ENCODE measurements at regions not wholly inside any gene's neighbourhood (a gene's known extent, or its start where the extent isn't known, plus 50 kb on each side); places are given as distances from the start of the nearest gene placed in this dataset.
A peak's percentile ranks its signal among the peaks of the same experiment; 100 is the strongest.

DNA sequence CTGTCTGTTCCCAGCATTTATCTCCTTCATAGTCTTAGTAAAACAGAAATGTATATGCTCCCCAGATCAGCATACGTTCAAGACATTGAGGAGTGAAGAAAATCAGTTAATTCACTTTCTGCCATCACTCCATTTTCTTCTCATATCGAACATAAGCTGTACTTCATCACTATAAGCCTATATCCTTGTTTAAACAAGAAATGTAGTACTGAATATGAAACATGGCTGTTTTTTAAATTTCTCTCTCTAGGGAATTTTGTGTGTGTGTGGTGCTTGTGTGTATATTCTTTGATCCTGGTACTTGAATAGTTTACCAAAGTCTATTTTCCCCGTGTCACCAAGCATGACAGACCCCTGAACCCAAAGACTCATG is 107.1 kb downstream of the HFE start:
- DNase-seq (ENCODE audit: low read depth, low spot score), result no peak
- TF ChIP-seq, protein P1, sequence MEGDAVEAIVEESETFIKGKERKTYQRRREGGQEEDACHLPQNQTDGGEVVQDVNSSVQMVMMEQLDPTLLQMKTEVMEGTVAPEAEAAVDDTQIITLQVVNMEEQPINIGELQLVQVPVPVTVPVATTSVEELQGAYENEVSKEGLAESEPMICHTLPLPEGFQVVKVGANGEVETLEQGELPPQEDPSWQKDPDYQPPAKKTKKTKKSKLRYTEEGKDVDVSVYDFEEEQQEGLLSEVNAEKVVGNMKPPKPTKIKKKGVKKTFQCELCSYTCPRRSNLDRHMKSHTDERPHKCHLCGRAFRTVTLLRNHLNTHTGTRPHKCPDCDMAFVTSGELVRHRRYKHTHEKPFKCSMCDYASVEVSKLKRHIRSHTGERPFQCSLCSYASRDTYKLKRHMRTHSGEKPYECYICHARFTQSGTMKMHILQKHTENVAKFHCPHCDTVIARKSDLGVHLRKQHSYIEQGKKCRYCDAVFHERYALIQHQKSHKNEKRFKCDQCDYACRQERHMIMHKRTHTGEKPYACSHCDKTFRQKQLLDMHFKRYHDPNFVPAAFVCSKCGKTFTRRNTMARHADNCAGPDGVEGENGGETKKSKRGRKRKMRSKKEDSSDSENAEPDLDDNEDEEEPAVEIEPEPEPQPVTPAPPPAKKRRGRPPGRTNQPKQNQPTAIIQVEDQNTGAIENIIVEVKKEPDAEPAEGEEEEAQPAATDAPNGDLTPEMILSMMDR (IDR thresholded peaks at IDR 0.05; ENCODE audit: insufficient read depth, low read length, missing control alignments), result no peak
- H3K4me3 ChIP-seq (ENCODE audit: low read depth, low read length), result no peak overlapping the region
- ChIA-PET CTCF (interaction anchor here (0.9 to 3.2 kb wide), 5 partner anchors 10 to 168 kb away, joined by 3 to 12 read pairs (median 6); a partner anchor contains a TSS), POLR2A (interaction anchor here (6.5 to 6.8 kb wide), 2 partner anchors 11 to 22 kb away, joined by 63 to 139 read pairs; a partner anchor contains a TSS)

GRCh38 chr6:26194816-26195375 is 107.7 kb downstream of the HFE start:
- DNase-seq (ENCODE audit: low read depth, low spot score), result no peak
- CTCF ChIA-PET, result interaction anchor here (0.9 to 3.2 kb wide), 6 partner anchors 11 to 168 kb away, joined by 3 to 12 read pairs (median 5); a partner anchor contains a TSS
- POLR2A ChIA-PET, result interaction anchor here (0.6 to 6.8 kb wide), 7 partner anchors 11 to 139 kb away, joined by 3 to 139 read pairs (median 63); a partner anchor contains a TSS
- H3K4me3 ChIP-seq (ENCODE audit: low read depth, low read length), result peak overlapping the region; percentile 85
- TF ChIP-seq, protein P1 (IDR thresholded peaks at IDR 0.05; ENCODE audit: insufficient read depth, low read length, missing control alignments), result no peak

GRCh38 chr6:26195376-26195923 is 108.2 kb downstream of the HFE start:
- TF ChIP-seq, protein P1 (IDR thresholded peaks at IDR 0.05; ENCODE audit: insufficient read depth, low read length, missing control alignments), result no peak
- ChIA-PET POLR2A (interaction anchor here (0.6 to 6.8 kb wide), 8 partner anchors 12 to 169 kb away, joined by 3 to 139 read pairs (median 36); a partner anchor contains a TSS), CTCF (interaction anchor here (1.2 to 3.2 kb wide), 2 partner anchors 11 to 22 kb away, joined by 4 to 12 read pairs; a partner anchor contains a TSS)
- H3K4me3 ChIP-seq (ENCODE audit: low read depth, low read length), result peak overlapping the region; percentile 85
- DNase-seq (ENCODE audit: low read depth, low spot score), result peak; percentile 88

DNA sequence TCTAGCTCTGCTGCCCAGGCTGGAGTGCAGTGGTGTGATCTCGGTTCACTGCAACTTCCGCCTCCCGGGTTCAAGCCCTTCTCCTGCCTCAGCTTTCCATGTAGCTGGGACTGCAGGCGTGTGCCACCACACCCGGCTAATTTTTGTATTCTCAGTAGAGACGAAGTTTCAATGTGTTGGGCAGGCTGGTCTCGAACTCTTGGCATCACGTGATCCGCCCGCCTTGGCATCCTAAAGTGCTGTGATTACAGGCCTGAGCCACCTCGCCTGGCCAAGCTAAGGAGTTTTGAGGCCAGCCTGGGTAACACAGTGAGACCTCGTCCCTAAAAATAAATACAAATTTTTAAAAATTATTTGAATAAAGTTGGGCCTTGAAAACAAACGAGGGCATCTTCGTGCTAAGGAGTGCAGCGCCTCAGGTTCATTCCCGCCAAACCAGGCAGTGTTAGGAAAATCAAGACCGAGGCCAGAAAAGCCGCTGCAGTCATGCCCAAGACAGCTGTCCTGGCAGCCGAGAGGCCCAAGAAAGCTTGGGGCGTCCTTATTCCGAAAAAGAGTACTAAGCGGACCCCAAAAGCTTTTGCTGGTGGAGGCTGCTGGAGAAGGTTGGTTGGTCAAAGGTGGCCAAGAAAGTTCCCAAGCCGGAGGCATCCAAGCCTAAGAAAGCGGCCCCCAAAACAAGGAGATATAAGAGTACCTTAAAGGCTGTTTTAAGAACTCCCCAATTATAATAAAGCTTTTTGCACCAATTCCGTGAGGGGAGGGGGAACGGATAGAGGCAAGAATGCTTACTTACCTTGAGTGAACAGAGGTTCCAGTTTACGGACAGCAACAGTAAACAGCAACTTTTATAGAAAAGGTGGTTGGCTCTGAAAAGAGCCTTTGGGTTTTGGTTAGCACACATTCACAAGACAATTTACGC is 109.0 kb downstream of the HFE start:
- ChIA-PET CTCF (interaction anchor here (1.2 to 3.8 kb wide), 6 partner anchors 9 to 399 kb away, joined by 4 to 21 read pairs (median 4); a partner anchor contains a TSS), POLR2A (interaction anchor here (0.8 to 6.8 kb wide), 14 partner anchors 8 to 1697 kb away, joined by 3 to 139 read pairs (median 9); a partner anchor contains a TSS)
- no peak for DNase-seq (ENCODE audit: low read depth, low spot score)
- peak overlapping the region; percentile 85 for H3K4me3 ChIP-seq (ENCODE audit: low read depth, low read length)
- TF ChIP-seq, protein P1 (IDR thresholded peaks at IDR 0.05; ENCODE audit: insufficient read depth, low read length, missing control alignments), result no peak

DNA sequence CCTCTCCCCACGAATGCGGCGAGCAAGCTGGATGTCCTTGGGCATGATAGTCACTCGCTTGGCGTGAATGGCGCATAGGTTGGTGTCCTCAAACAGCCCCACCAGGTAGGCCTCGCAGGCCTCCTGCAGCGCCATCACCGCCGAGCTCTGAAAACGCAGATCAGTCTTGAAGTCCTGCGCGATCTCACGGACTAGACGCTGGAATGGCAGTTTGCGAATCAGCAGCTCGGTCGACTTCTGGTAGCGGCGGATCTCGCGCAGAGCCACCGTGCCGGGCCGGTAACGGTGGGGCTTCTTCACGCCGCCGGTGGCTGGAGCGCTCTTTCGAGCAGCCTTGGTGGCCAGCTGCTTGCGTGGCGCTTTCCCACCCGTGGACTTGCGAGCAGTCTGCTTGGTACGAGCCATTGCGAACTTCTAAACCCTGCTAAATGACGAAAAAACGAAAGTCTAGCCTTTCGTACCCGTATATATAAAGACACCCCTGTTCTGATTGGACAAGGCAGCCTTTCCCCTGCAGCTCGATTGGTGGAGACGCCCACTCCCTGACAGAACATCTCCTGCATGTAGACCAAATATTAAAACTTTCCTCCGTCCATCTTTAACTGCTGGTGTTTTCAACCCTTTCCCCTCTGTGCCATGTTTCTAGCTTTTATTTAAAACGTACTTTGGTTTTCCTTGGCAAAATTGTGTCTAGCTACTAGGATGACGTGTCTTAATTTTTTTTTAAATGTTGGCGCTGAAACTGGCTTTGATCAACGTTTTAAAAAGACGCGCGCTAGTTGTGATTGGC is 109.8 kb downstream of the HFE start:
- TF ChIP-seq, protein P1 (IDR thresholded peaks at IDR 0.05; ENCODE audit: insufficient read depth, low read length, missing control alignments), result peak; percentile 4
- peak overlapping the region; percentile 85 for H3K4me3 ChIP-seq (ENCODE audit: low read depth, low read length)
- POLR2A ChIA-PET, result interaction anchor here (0.6 to 6.8 kb wide), 16 partner anchors 8 to 1696 kb away, joined by 3 to 139 read pairs (median 9); a partner anchor contains a TSS
- CTCF ChIA-PET, result interaction anchor here (0.7 to 3.8 kb wide), 12 partner anchors 10 to 398 kb away, joined by 3 to 21 read pairs (median 4); a partner anchor contains a TSS
- no peak for DNase-seq (ENCODE audit: low read depth, low spot score)
